ENCODE measurements at regions not wholly inside any gene's neighbourhood (a gene's known extent, or its start where the extent isn't known, plus 50 kb on each side); places are given as distances from the start of the nearest gene placed in this dataset.

GRCh38 chr2:200054681-200055468 lies 99.5 kb downstream of the MAIP1 start:
- TF ChIP-seq ZNF274 (IDR thresholded peaks at IDR 0.05; ENCODE audit: low read depth, low read length): no peak
- TF ChIP-seq YY1 (IDR thresholded peaks at IDR 0.05; ENCODE audit: insufficient read depth, insufficient read length): no peak
